Trophoblast cell (in vitro differentiated cells and primary cell): ENCODE measurements at regions not wholly inside any gene's neighbourhood (a gene's known extent, or its start where the extent isn't known, plus 50 kb on each side); places are given as distances from the start of the nearest gene placed in this dataset.

ENCODE experiments used
- DNase-seq, 2 donors: peaks; one replicate each; pipeline ENCODE4 v3.0.0-alpha.2; 2016
- H2AFZ ChIP-seq: 2 replicates; pipeline ENCODE4 v1.6.1; 2013; ENCODE audit warnings: low read length, moderate library complexity, mild to moderate bottlenecking; ENCODE audit not compliant: insufficient read depth, poor library complexity
- H2AK5ac ChIP-seq: 2 replicates; pipeline ENCODE4 v1.6.1; 2013; ENCODE audit warnings: mild to moderate bottlenecking, low read length
- H2BK120ac ChIP-seq: 2 replicates; pipeline ENCODE4 v1.6.1; 2013; ENCODE audit warnings: low read length, mild to moderate bottlenecking, moderate library complexity; ENCODE audit not compliant: insufficient read depth, poor library complexity
- H2BK12ac ChIP-seq: 2 replicates; pipeline ENCODE4 v1.6.1; 2013; ENCODE audit warnings: mild to moderate bottlenecking, low read length, moderate library complexity
- H2BK5ac ChIP-seq: 2 replicates; pipeline ENCODE4 v1.6.1; 2013; ENCODE audit warnings: low read length, low read depth, moderate library complexity, mild to moderate bottlenecking; ENCODE audit not compliant: poor library complexity
- H3K14ac ChIP-seq: 2 replicates; pipeline ENCODE4 v1.6.1; 2013; ENCODE audit warnings: mild to moderate bottlenecking, low read length
- H3K18ac ChIP-seq: 2 replicates; pipeline ENCODE4 v1.6.1; 2013; ENCODE audit warnings: mild to moderate bottlenecking, low read length
- H3K23ac ChIP-seq: 2 replicates; pipeline ENCODE4 v1.6.1; 2013; ENCODE audit warnings: low read length
- H3K27ac ChIP-seq: 2 replicates; pipeline ENCODE4 v1.5.1; 2013; ENCODE audit warnings: low read depth, mild to moderate bottlenecking, inconsistent platforms, low read length, moderate library complexity
- H3K27me3 ChIP-seq: 2 replicates; pipeline ENCODE4 v1.6.1; 2013; ENCODE audit warnings: inconsistent platforms, mild to moderate bottlenecking, low read length, moderate library complexity; ENCODE audit not compliant: insufficient read depth
- H3K36me3 ChIP-seq, 2 experiments: 1 replicate in 1 of 2; 2 replicates in 1 of 2; pipeline ENCODE4 v1.6.1; 2013; ENCODE audit warnings: low read length in 2 of 2, mild to moderate bottlenecking in 2 of 2, moderate library complexity in 1 of 2; ENCODE audit not compliant: insufficient read depth in 2 of 2, control insufficient read depth in 1 of 2
- H3K4ac ChIP-seq: 2 replicates; pipeline ENCODE4 v1.6.1; 2013; ENCODE audit warnings: low read depth, mild to moderate bottlenecking, low read length, moderate library complexity
- H3K4me1 ChIP-seq, 2 experiments: 1 replicate in 1 of 2; 2 replicates in 1 of 2; pipeline ENCODE4 v1.6.1; 2013; ENCODE audit warnings: low read length in 2 of 2, mild to moderate bottlenecking in 2 of 2, moderate library complexity in 1 of 2; ENCODE audit not compliant: insufficient read depth in 2 of 2, control insufficient read depth in 1 of 2
- H3K4me2 ChIP-seq: 2 replicates; pipeline ENCODE4 v1.6.1; 2013; ENCODE audit warnings: inconsistent platforms, mild to moderate bottlenecking, low read length, moderate library complexity
- H3K4me3 ChIP-seq: 2 replicates; pipeline ENCODE4 v1.5.1; 2013; ENCODE audit warnings: mild to moderate bottlenecking, low read depth, low read length, inconsistent platforms
- H3K79me1 ChIP-seq: one replicate; pipeline ENCODE4 v1.6.1; 2013; ENCODE audit warnings: low read length
- H3K79me2 ChIP-seq: 2 replicates; pipeline ENCODE4 v1.6.1; 2013; ENCODE audit warnings: low read length, mild to moderate bottlenecking; ENCODE audit not compliant: control insufficient read depth, insufficient read depth, poor library complexity
- H3K9ac ChIP-seq: 2 replicates; pipeline ENCODE4 v1.6.1; 2013; ENCODE audit warnings: mild to moderate bottlenecking, low read length
- H3K9me3 ChIP-seq: 2 replicates; pipeline ENCODE4 v1.6.1; 2013; ENCODE audit warnings: low read depth, mild to moderate bottlenecking, control low read depth, inconsistent platforms, low read length; ENCODE audit not compliant: insufficient read depth
- H4K12ac ChIP-seq: 2 replicates; pipeline ENCODE4 v1.6.1; 2013; ENCODE audit warnings: low read depth, mild to moderate bottlenecking, low read length, moderate library complexity
- H4K8ac ChIP-seq: 2 replicates; pipeline ENCODE4 v1.6.1; 2013; ENCODE audit warnings: low read depth, mild to moderate bottlenecking, low read length, moderate library complexity
- H4K91ac ChIP-seq: one replicate; pipeline ENCODE4 v1.6.1; 2013; ENCODE audit warnings: low read depth, mild to moderate bottlenecking, low read length, moderate library complexity
- WGBS: extraction: QIAGEN DNeasy Blood & Tissue Kit; methylation state at CpG from one replicate; pipeline ENCODE4 v1.1.7; 2013; ENCODE audit warnings: missing lambda C conversion rate; ENCODE audit not compliant: insufficient read length, insufficient coverage; ENCODE audit errors: extremely low coverage; 5-methylcytosine and 5-hydroxymethylcytosine counted together

DNA sequence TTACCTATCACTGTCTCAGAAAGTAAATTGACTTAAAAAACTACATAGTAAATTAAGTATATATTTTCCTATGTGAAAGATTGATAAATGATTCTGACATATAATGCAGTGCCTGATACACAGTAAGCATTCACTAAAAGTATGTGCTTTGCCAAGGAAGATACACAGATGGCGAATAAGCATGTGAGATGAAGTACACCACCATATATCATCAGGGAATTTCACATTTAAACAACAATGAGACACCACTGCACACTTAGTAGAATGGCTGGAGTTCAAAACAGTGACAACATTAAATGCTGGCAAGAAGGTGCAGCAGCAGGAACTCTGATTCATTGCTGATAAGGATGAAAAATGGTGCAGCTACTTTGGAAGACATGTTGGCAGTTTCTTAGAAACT, 1118.8 kb downstream of the DTWD2 start:
- no peak overlapping the region for H2AK5ac ChIP-seq
- H2BK120ac ChIP-seq = no peak overlapping the region
- H4K91ac ChIP-seq = no peak overlapping the region
- no peaks in the 10 kb centered on the region for H3K4me1 ChIP-seq
- H3K4ac ChIP-seq = no peak overlapping the region
- no CpG with 5 or more reads among the region's 1 CpG for WGBS
- no peak overlapping the region for H2BK5ac ChIP-seq
- no peaks in the 10 kb centered on the region for H3K9me3 ChIP-seq
- H3K79me2 ChIP-seq = no peaks in the 10 kb centered on the region
- H4K8ac ChIP-seq = no peak overlapping the region
- no peak overlapping the region for H3K27ac ChIP-seq
- H3K36me3 ChIP-seq = no peaks in the 10 kb centered on the region
- H2AFZ ChIP-seq = no peak overlapping the region
- no peak overlapping the region for H2BK12ac ChIP-seq
- no peak for DNase-seq
- H4K12ac ChIP-seq = no peak overlapping the region
- no peaks in the 10 kb centered on the region for H3K27me3 ChIP-seq
- H3K79me1 ChIP-seq = no peaks in the 10 kb centered on the region
- H3K18ac ChIP-seq = no peak overlapping the region
- no peak overlapping the region for H3K23ac ChIP-seq
- H3K9ac ChIP-seq = no peak overlapping the region
- H3K14ac ChIP-seq = no peak overlapping the region
- no peak overlapping the region for H3K4me3 ChIP-seq
- no peak overlapping the region for H3K4me2 ChIP-seq

DNA sequence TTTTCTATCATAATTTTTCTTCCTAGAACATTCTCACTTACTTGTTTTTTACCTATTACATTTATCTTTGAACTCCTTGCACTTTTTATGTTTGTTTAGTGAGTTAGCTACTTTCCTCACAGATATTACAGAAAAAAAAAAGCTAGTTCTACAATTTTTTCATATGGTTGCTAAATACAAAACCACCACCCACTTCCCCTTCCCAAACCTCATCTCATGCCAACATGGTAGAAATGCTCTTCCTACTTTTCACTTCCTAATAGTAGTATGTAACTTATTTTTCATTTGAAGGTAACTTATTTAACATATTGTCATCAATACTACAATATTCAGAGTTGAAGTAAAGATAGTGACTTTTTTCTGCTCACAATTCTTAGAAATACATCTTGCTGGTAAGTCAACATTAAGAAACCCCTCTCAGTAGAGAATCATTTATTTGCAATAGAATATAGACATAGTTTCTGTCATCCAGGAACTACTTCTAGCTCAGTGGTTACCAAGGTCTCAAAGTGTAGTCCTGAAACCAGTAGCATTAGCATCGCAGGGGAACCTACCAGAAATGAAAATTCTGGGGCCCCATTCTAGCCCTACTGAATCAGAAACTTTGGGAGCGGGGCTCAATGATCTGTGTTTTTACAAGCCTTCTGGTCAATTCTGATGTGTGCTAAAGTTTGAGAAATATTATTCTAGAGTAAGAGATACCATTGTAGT, 1124.6 kb downstream of the DTWD2 start:
- Histone ChIP-seq H3K4me3 (no peak overlapping the region), H3K4ac (no peak overlapping the region), H3K4me2 (no peak overlapping the region), H3K36me3 (no peaks in the 10 kb centered on the region), H3K4me1 (no peaks in the 10 kb centered on the region), H3K14ac (no peak overlapping the region), H3K27ac (no peak overlapping the region), H3K18ac (no peak overlapping the region), H4K8ac (no peak overlapping the region), H3K79me1 (no peaks in the 10 kb centered on the region), H2AK5ac (no peak overlapping the region), H3K9me3 (no peaks in the 10 kb centered on the region), H3K9ac (no peak overlapping the region), H2AFZ (no peak overlapping the region), H2BK120ac (no peak overlapping the region), H4K91ac (no peak overlapping the region), H2BK5ac (no peak overlapping the region), H2BK12ac (no peak overlapping the region), H3K79me2 (no peaks in the 10 kb centered on the region), H4K12ac (no peak overlapping the region), H3K27me3 (no peaks in the 10 kb centered on the region), H3K23ac (no peak overlapping the region)
- no CpG with 5 or more reads among the region's 2 CpGs for WGBS
- no peak for DNase-seq

DNA sequence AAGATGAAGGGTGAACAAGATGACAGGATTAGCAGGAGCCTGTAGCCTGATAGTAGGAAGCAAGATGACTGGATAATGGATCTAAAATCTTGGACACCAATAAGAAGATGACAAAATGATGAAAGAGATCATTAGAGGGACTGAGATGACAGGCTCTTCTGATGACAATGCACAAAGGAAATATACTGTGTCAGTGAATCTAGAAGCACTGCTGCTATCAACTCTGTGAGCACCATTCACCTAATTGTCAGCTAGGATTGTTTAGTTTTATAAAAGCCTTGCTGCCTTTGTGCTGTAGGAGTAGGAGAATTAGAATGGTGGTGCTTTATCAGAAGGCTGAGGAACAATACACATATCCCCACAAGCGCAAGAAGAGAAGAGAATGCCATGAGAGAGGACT, 1127.8 kb downstream of the DTWD2 start:
- H3K4ac ChIP-seq = no peak overlapping the region
- H3K36me3 ChIP-seq = no peaks in the 10 kb centered on the region
- H3K79me1 ChIP-seq = no peaks in the 10 kb centered on the region
- H3K9ac ChIP-seq = no peak overlapping the region
- WGBS = no CpG with 5 or more reads among the region's 1 CpG
- H3K18ac ChIP-seq = no peak overlapping the region
- no peaks in the 10 kb centered on the region for H3K4me1 ChIP-seq
- no peak overlapping the region for H4K8ac ChIP-seq
- H2AK5ac ChIP-seq = no peak overlapping the region
- no peak overlapping the region for H4K91ac ChIP-seq
- H2BK120ac ChIP-seq = no peak overlapping the region
- no peak overlapping the region for H3K14ac ChIP-seq
- DNase-seq = no peak
- H2BK12ac ChIP-seq = no peak overlapping the region
- H4K12ac ChIP-seq = no peak overlapping the region
- no peak overlapping the region for H3K4me2 ChIP-seq
- no peak overlapping the region for H2BK5ac ChIP-seq
- no peaks in the 10 kb centered on the region for H3K9me3 ChIP-seq
- no peak overlapping the region for H3K27ac ChIP-seq
- H3K4me3 ChIP-seq = no peak overlapping the region
- H3K23ac ChIP-seq = no peak overlapping the region
- no peak overlapping the region for H2AFZ ChIP-seq
- no peaks in the 10 kb centered on the region for H3K27me3 ChIP-seq
- H3K79me2 ChIP-seq = no peaks in the 10 kb centered on the region

DNA sequence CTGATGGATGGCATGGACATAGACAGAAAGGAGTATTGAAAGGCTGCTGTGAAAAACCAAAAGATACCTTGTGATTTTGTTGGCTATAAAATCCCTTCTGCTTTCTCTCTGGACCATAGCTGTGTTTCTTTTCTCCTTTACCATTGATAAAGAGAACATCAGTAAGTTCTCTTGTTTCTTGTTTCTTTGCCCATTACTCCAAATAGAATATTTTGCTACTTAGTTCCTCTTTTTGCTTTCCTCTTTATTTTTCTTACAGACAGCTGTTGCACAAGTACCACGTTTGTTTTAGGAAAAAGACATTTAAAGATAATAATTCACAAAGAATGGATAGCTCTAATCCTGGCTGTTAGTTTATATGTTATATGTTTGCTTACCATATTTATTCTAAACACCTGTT, 1129.2 kb downstream of the DTWD2 start:
- Histone ChIP-seq H3K27ac (no peak overlapping the region), H3K9ac (no peak overlapping the region), H3K4me1 (no peaks in the 10 kb centered on the region), H4K8ac (no peak overlapping the region), H4K12ac (no peak overlapping the region), H2BK120ac (no peak overlapping the region), H2BK5ac (no peak overlapping the region), H3K27me3 (no peaks in the 10 kb centered on the region), H3K4me2 (no peak overlapping the region), H2AFZ (no peak overlapping the region), H3K18ac (no peak overlapping the region), H3K79me1 (no peaks in the 10 kb centered on the region), H2BK12ac (no peak overlapping the region), H2AK5ac (no peak overlapping the region), H3K79me2 (no peaks in the 10 kb centered on the region), H3K14ac (no peak overlapping the region), H3K23ac (no peak overlapping the region), H3K4me3 (no peak overlapping the region), H3K9me3 (no peaks in the 10 kb centered on the region), H4K91ac (no peak overlapping the region), H3K36me3 (no peaks in the 10 kb centered on the region), H3K4ac (no peak overlapping the region)
- no CpG with 5 or more reads among the region's 1 CpG for WGBS
- DNase-seq = no peak
